ENCODE measurements at regions not wholly inside any gene's neighbourhood (a gene's known extent, or its start where the extent isn't known, plus 50 kb on each side); places are given as distances from the start of the nearest gene placed in this dataset.

DNA sequence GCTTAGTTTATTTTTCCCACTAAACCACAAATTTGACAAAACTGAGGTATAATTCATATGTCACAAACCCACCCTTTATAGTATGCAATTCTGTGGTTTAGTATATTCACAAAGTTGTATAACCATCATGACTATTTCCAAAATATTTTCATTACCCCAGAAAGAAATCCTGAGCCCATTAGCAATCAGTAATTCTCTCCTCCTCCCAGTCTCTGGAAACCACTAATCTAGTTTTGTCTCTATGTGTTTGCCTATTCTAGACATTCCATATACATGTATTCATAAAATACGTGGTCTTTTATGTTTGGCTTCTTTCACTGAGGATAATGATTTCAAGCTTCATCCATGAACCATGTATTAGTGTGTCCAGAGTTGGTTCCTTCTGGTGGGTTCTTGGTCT is 267.6 kb downstream of the AEBP2 start:
- POLR2A ChIA-PET: no interaction called here
- DNase-seq (no peak), ATAC-seq (no peak)
- peaks cover 4% of the 10 kb centered on the region for H3K36me3 Mint-ChIP-seq (ENCODE audit: low read depth)
- CTCF ChIA-PET: no interaction called here
- H3K27me3 Mint-ChIP-seq (ENCODE audit: low read depth): peaks cover 2% of the 10 kb centered on the region
- no peak overlapping the region for H3K27ac Mint-ChIP-seq
- peaks cover 2% of the 10 kb centered on the region for H3K4me1 Mint-ChIP-seq (ENCODE audit: low read depth)
- no peak overlapping the region for H3K4me3 Mint-ChIP-seq
- H3K9me3 Mint-ChIP-seq (ENCODE audit: insufficient read depth): peaks cover 31% of the 10 kb centered on the region

DNA sequence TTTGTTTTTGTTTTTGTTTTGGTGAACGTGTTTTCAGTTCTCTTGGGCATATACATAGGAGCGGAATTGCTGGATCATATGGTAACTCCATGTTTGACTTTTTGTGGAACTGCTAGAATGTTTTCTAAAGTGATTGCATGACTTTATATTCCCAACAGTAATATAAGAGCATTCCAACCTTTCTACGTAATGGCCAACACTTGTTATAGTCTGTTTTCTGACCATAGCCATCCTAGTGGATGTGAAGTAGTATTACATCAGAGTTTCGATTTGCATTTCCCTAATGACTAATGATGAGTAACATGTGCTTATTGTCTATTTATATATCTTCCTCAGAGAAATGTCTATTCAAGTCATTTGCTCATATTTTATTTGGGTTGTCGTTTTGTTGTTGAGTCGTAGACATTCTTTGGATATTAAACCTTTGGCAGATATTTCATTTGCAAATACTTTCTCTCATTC is 268.7 kb downstream of the AEBP2 start:
- ChIA-PET POLR2A (no interaction called here), CTCF (no interaction called here)
- ATAC-seq: no peak
- Mint-ChIP-seq H3K27ac (no peak overlapping the region), H3K4me1 (ENCODE audit: low read depth) (peaks cover 2% of the 10 kb centered on the region), H3K27me3 (ENCODE audit: low read depth) (peaks cover 2% of the 10 kb centered on the region), H3K36me3 (ENCODE audit: low read depth) (no peaks in the 10 kb centered on the region), H3K9me3 (ENCODE audit: insufficient read depth) (peaks cover 26% of the 10 kb centered on the region), H3K4me3 (no peak overlapping the region)
- no peak for DNase-seq

DNA sequence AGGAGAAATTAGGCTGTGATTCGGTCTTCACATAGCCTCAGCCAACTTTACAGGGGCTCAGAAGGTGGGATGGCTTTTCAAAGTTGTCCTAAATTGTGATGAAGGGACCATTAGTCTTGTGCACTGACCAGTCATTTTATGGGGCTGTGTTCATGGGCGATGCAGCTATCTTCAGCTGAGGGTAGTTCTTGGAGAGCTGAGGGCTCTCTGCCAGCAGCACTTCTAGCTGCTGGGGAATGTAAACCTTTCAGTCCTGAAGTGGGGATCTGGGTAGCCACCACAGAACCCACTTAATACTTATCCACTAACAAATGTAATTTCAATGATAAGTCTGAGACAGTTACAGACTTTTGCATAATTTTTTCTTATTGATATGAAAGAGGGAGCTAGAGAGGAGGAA is 270.6 kb downstream of the AEBP2 start:
- Mint-ChIP-seq H3K9me3 (ENCODE audit: insufficient read depth) (peaks cover 17% of the 10 kb centered on the region), H3K4me1 (ENCODE audit: low read depth) (no peaks in the 10 kb centered on the region), H3K36me3 (ENCODE audit: low read depth) (no peaks in the 10 kb centered on the region), H3K27me3 (ENCODE audit: low read depth) (peaks cover 2% of the 10 kb centered on the region), H3K4me3 (no peak overlapping the region), H3K27ac (no peak overlapping the region)
- POLR2A ChIA-PET: no interaction called here
- DNase-seq: no peak
- CTCF ChIA-PET: no interaction called here
- no peak for ATAC-seq

DNA sequence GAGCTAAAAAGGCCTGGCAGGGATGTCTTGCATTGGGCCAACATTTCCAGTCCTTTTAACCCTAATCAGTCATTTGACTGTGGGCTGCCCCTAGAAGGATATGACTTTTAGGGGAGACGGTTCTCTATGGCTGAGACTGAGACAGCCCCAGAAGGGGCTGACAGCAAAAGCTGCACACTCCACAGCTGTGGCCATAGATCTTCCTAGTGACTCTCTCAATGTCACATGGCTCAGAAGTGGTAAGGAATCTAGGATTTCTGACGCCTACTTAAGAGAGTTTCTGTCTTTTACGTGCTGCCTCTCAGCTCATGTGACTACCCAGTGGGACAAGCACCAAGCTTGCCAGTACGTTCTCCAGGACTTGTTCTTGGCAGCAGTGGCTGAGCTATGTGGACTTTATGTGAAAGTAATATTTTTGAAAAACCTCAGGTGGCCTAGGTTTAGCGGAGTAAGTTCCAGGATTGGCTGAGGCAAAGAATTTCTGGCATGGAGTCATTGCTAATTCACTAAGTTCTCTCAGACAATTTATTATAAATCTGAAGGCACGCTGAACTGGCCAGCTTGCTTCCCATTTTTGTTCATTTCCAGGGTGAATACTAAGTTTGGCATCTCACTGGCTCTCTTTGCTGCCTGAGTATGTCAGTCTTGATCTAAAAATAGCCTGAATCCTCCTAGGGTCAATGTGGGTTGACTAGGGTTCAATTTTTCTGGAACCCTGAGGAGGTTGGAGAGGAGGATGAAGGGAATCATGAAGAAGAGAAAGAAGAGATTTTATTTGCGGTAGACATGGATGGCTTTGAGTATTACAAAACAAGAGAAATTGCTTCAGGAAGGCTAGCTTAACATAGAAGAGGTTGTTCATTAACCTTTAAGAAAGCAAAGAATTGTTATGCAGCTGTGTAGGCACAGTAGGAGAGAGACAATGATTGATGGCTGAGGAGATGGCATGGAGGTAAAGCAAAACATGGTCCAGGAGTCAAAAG is 271.8 kb downstream of the AEBP2 start:
- Mint-ChIP-seq H3K4me3 (no peak overlapping the region), H3K36me3 (ENCODE audit: low read depth) (no peaks in the 10 kb centered on the region), H3K27me3 (ENCODE audit: low read depth) (no peaks in the 10 kb centered on the region), H3K4me1 (ENCODE audit: low read depth) (no peaks in the 10 kb centered on the region), H3K9me3 (ENCODE audit: insufficient read depth) (peaks cover 17% of the 10 kb centered on the region), H3K27ac (no peak overlapping the region)
- POLR2A ChIA-PET: no interaction called here
- DNase-seq: no peak
- no peak for ATAC-seq
- CTCF ChIA-PET: no interaction called here

DNA sequence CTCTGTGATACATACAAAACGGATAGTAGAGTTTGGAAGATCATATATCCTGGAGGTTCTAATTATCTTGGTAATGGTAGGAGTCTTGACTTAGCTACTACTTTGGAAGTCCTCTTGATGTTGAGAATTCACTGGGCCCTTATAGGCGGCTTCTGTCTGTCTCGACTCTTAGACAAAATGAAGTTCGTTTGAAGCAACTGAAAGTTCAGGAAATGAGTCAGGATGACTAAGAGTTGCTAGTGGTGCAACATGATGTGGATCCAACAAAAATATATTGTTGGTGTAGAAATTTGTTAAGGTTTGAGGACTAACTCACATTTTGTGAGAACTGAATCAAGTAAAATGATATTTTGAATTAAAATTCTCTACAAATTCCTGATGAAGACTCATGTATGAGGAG is 272.7 kb downstream of the AEBP2 start:
- Mint-ChIP-seq H3K4me1 (ENCODE audit: low read depth) (no peaks in the 10 kb centered on the region), H3K27ac (no peak overlapping the region)
- POLR2A ChIA-PET: no interaction called here

DNA sequence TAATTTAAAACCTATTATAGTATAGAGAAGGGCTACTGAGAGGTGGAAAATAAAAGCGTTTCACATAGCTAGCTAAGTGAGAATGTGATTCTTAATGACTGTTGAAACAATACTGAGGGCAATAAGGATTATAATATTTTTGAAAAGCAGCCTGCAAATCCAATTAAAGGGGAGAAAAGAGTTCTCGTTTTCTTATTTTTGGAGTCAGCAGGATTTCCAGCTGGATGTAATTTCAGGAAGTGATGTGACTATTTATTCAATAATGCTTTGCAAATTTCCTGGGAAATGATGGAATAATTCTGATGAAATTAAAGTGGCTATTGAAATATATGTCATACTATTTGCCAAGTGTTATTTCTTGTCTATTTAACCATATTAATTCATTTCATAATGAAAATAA is 279.1 kb downstream of the AEBP2 start:
- no peak overlapping the region for H3K27ac Mint-ChIP-seq
- H3K27me3 Mint-ChIP-seq (ENCODE audit: low read depth): no peaks in the 10 kb centered on the region
- peaks cover 5% of the 10 kb centered on the region for H3K9me3 Mint-ChIP-seq (ENCODE audit: insufficient read depth)
- POLR2A ChIA-PET: no interaction called here
- no peaks in the 10 kb centered on the region for H3K36me3 Mint-ChIP-seq (ENCODE audit: low read depth)
- no peaks in the 10 kb centered on the region for H3K4me1 Mint-ChIP-seq (ENCODE audit: low read depth)
- DNase-seq (no peak), ATAC-seq (no peak)
- no peak overlapping the region for H3K4me3 Mint-ChIP-seq
- CTCF ChIA-PET: no interaction called here

More for the DNA sequence above, 272.7 kb downstream of the AEBP2 start:
- H3K27me3 Mint-ChIP-seq (ENCODE audit: low read depth): no peaks in the 10 kb centered on the region
- DNase-seq (no peak), ATAC-seq (no peak)
- peaks cover 17% of the 10 kb centered on the region for H3K9me3 Mint-ChIP-seq (ENCODE audit: insufficient read depth)
- CTCF ChIA-PET: no interaction called here
- H3K4me3 Mint-ChIP-seq: no peak overlapping the region
- no peaks in the 10 kb centered on the region for H3K36me3 Mint-ChIP-seq (ENCODE audit: low read depth)

DNA sequence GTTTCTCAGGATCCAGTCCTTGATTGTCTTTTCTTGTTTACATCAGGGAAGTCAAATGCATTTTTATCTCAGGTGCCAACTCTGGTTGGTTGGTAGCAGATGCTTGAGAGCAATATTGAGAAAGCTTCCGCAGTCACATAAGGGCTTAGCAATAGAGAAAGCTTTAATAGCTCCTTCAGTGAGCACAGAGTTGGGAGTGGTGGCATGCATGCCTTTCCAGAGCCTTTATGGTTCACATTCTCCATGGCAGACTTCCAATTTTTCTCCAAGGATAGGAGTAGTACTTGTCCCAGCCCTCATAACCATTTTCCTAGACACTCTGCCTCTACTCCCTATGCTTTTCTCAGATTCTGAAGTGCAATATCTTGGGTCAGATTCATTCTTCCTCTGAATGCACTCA is 280.4 kb downstream of the AEBP2 start:
- Mint-ChIP-seq H3K4me3 (no peak overlapping the region), H3K4me1 (ENCODE audit: low read depth) (no peaks in the 10 kb centered on the region), H3K27ac (no peak overlapping the region), H3K9me3 (ENCODE audit: insufficient read depth) (no peaks in the 10 kb centered on the region), H3K36me3 (ENCODE audit: low read depth) (no peaks in the 10 kb centered on the region), H3K27me3 (ENCODE audit: low read depth) (no peaks in the 10 kb centered on the region)
- CTCF ChIA-PET: interaction anchor here (1.8 kb wide), 1 partner anchor 20 kb away, joined by 5 read pairs; no protein-coding TSS in a partner anchor
- POLR2A ChIA-PET: no interaction called here
- no peak for ATAC-seq
- no peak for DNase-seq

DNA sequence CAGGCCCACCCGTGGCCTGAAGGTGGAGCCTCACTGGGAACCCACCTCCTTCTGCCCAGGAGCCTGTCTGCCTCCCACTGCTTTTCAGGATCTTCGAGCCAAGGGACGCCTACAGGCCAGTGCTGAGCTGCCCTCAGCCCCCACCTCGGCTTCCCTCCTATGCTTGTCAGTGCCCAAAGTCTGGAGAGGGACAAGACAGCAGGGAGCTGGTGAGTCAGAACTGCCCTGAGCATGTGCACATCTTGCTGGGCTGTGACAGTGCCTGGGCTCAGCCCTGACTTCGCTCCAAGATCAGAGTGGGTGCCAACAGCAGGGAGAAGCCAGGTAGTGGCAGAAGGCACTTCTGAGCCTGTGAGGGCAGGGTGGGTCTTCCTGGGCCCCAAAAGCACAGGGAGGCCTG is 286.8 kb downstream of the AEBP2 start:
- ATAC-seq (no peak), DNase-seq (no peak)
- H3K27me3 Mint-ChIP-seq (ENCODE audit: low read depth): no peaks in the 10 kb centered on the region
- H3K9me3 Mint-ChIP-seq (ENCODE audit: insufficient read depth): no peaks in the 10 kb centered on the region
- no peaks in the 10 kb centered on the region for H3K4me1 Mint-ChIP-seq (ENCODE audit: low read depth)
- H3K4me3 Mint-ChIP-seq: no peak overlapping the region
- H3K36me3 Mint-ChIP-seq (ENCODE audit: low read depth): no peaks in the 10 kb centered on the region
- POLR2A ChIA-PET: no interaction called here
- CTCF ChIA-PET: no interaction called here
- no peak overlapping the region for H3K27ac Mint-ChIP-seq

DNA sequence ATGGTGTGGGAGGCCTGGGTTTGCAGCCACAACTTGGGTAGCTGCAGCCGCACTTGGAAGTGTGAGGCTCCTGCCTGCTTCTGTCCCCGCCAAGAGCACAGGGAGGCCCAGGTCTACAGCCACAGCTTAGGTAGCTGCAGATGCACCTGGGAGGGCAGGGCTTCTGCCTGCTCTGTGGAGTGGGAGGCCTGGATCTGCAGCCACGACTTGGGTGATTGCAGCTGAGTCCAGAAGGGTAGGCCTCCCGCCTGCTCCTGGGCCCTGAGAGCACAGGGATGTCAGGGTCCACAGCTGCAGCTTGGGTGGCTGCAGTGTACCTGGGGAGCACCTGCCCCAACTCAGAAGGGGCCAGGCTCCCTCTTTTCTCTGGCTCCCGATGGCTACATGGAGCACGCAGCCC is 287.3 kb downstream of the AEBP2 start:
- no peak for DNase-seq
- no peak for ATAC-seq
- Mint-ChIP-seq H3K27me3 (ENCODE audit: low read depth) (no peaks in the 10 kb centered on the region), H3K9me3 (ENCODE audit: insufficient read depth) (no peaks in the 10 kb centered on the region), H3K27ac (no peak overlapping the region), H3K4me1 (ENCODE audit: low read depth) (no peaks in the 10 kb centered on the region), H3K36me3 (ENCODE audit: low read depth) (no peaks in the 10 kb centered on the region), H3K4me3 (no peak overlapping the region)
- ChIA-PET POLR2A (no interaction called here), CTCF (no interaction called here)

DNA sequence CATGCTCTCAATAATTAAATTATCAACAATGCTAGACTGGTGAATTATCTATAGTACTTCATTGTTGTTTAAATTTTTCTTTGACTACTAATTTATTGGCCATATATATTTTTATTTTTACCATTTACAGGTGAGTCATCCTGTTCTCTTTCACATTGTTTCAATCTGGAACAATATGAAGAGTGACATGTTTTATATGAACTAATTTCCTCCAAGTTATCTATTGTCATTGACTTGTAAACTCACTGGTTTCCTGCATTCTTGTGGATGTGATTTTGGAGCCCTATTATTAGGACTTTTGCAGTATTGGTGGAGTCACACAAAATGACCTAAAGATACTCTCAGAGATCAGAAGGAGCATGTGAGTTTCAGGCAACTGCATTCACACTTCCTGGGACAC is 297.7 kb downstream of the AEBP2 start:
- ATAC-seq (no peak), DNase-seq (no peak)
- POLR2A ChIA-PET: no interaction called here
- H3K4me1 Mint-ChIP-seq (ENCODE audit: low read depth): no peaks in the 10 kb centered on the region
- CTCF ChIA-PET: no interaction called here
- no peaks in the 10 kb centered on the region for H3K36me3 Mint-ChIP-seq (ENCODE audit: low read depth)
- H3K4me3 Mint-ChIP-seq: no peak overlapping the region
- no peaks in the 10 kb centered on the region for H3K9me3 Mint-ChIP-seq (ENCODE audit: insufficient read depth)
- no peak overlapping the region for H3K27ac Mint-ChIP-seq
- H3K27me3 Mint-ChIP-seq (ENCODE audit: low read depth): no peaks in the 10 kb centered on the region

DNA sequence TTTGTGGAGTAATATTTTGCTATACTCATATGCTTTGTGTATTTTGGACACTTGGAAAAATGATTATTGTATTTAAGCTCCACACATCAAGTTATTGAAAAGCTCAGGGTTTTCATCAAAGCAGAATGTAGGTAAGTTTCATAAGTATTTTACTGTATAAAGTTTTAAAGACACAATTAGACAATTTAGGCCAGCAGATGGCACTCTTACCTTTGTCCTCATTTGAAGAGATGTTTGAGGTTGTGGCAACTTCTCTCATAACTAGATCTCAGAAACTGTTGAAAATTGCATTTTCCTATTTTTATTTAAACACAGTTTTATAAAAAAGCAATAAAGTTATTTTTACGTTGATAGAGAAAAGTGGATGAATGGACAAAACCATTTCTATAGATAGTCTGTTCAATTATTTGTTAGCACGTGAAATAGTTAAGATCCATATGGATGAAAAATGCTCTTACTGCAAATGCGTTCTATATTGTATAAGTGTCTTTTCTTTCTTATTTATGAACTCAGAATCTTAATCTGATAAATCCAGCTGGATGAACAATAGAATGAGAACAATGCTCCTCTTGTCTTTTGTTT is 300.0 kb downstream of the AEBP2 start:
- peak; percentile 65 for DNase-seq

DNA sequence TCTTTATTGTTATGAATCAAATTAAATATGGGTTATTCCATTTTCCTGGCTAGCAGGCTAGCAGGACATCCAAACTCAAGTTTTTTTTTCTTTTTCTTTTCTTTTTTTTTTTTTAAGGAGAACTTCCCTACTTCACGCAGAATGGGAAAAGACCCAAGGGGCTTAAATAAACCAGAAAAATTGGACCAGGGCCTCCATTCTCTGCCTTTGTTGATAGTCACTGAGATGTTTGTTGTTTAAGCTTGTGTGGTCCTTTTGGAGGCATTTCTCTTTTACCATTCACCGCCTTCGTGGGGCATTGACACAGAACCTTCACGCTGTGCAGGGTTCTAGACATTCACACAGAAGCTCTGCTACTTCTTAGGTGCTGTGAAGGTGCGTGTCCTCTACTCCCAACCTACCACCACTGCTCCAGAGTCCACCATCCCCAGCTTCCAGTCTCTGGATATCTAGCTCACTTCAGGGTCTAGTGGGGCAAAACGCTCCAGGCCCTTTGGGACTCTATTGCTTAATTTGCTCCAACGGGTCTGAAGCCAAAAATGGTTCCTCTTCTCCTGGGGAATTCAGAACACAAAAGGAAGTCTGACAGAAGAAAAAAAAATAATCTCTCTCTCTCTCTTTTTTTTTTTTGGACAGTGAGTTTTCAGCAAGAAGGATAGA is 301.3 kb downstream of the AEBP2 start:
- Mint-ChIP-seq H3K27ac (no peak overlapping the region), H3K36me3 (ENCODE audit: low read depth) (no peaks in the 10 kb centered on the region), H3K4me3 (no peak overlapping the region), H3K27me3 (ENCODE audit: low read depth) (no peaks in the 10 kb centered on the region), H3K9me3 (ENCODE audit: insufficient read depth) (no peaks in the 10 kb centered on the region), H3K4me1 (ENCODE audit: low read depth) (peaks cover 4% of the 10 kb centered on the region)
- no peak for DNase-seq
- no peak for ATAC-seq
- ChIA-PET POLR2A (no interaction called here), CTCF (interaction anchor here (1.0 to 1.7 kb wide), 3 partner anchors 17 to 636 kb away, joined by 3 to 7 read pairs (median 3); no protein-coding TSS in a partner anchor)

More for the DNA sequence above, 300.0 kb downstream of the AEBP2 start:
- Mint-ChIP-seq H3K4me1 (ENCODE audit: low read depth) (no peaks in the 10 kb centered on the region), H3K27ac (no peak overlapping the region), H3K27me3 (ENCODE audit: low read depth) (no peaks in the 10 kb centered on the region), H3K36me3 (ENCODE audit: low read depth) (no peaks in the 10 kb centered on the region), H3K4me3 (no peak overlapping the region), H3K9me3 (ENCODE audit: insufficient read depth) (no peaks in the 10 kb centered on the region)
- ChIA-PET POLR2A (no interaction called here), CTCF (interaction anchor here (0.6 to 1.7 kb wide), 12 partner anchors 8 to 1211 kb away, joined by 3 to 7 read pairs (median 3); no protein-coding TSS in a partner anchor)
- no peak for ATAC-seq

Data from activated CD8-positive, alpha-beta T cell treated with anti-CD3 and anti-CD28 coated beads, Interleukin-2, amount 10 ng/mL, durations not matched to agents 7 days and 5 days (primary cell).